HG03558 (cell line): ENCODE measurements at regions not wholly inside any gene's neighbourhood (a gene's known extent, or its start where the extent isn't known, plus 50 kb on each side); places are given as distances from the start of the nearest gene placed in this dataset.

Experiments used
- ATAC-seq: cut with Tn5 transposase; IDR thresholded peaks from one replicate; pipeline ENCODE4 v1.9.1; 2021; ENCODE audit warnings: moderate number of reproducible peaks; ENCODE audit not compliant: unreplicated experiment; ENCODE audit errors: extremely low read depth

DNA sequence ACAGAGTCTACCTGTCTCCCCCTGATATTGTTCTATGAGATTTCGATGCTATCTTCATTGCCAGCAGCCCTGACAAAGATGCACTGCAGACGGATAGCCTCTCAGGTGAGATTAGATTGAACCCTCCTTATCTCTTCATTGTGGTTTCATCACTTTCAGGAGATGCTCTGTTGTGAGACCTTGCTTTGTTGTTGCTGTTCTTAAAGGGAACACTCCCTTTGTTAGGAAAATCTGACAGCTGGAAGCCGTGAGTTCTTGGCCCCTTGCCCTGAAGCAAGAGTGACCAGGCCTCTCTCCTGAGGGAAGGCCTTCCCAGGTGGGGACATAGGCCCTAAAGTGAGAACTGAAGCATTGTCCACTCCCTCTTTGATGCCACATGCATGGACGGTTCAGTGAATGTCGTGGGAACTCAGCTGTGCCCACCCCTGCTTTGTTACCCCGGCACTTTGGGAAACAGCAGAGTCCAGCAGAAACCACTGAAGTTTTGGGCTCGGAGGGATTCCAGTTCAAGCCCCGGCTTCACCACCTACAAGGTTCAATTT, 976.1 kb downstream of the TBC1D22A start:
- no peak for ATAC-seq

DNA sequence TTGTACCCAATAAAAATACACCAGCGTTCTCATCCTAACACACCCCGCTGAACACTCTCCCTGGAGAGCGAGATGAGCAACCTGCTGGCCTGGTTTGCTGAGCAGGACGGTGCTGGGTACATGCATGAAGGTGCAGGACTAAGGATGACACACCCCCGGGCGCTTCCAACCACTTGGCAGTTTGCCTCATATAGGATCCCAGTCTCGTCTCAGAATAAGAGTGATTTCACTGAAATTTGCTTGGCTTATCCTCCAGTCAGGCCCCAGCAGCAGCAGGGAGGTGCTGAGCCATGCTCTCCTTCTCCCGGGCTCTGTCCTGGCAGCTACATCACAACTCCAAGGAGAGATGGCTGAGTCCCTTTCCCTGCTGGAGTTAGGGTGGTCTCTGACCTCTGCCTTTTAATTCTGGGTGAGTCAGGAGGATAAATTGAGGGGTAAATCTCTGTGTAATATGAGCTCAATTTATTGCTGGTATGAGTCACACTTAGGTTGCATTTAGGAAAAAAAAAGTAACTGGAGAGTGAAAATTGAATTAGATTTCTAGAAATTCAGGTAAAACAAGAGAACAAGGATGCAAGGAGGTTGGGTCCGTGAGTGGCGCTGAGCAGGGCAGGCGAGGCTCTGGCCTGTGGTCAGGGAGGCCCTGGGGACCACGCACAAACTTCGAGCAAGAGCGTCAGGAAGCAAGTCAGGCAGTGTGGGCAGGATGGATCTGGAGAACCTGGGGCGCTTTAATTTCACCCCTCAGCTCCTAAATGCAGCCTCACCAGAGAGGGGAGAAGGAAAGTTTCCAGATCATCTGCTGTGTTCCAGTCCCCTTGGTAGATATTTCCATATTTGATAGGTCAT, 974.0 kb downstream of the TBC1D22A start:
- ATAC-seq = no peak

DNA sequence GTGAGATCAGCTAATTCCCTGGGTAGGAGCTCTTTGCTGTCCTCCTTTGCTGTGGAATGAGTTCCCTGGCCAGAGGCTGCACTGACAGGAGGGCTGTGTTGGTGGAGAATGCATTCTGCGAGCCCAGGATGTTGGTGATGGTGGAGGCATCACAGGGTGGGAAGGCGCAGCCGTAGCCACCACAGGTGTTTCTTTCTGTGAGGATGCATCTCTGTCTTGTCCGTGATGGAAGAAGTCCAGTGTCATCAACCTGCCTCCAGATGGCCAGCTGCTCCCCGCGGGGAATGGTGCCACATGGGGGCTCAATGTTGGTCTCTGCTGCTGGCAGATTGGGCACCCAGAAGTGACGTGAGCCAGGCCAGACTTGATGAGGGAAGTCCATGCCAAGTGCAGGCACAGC, 972.1 kb downstream of the TBC1D22A start:
- no peak for ATAC-seq

DNA sequence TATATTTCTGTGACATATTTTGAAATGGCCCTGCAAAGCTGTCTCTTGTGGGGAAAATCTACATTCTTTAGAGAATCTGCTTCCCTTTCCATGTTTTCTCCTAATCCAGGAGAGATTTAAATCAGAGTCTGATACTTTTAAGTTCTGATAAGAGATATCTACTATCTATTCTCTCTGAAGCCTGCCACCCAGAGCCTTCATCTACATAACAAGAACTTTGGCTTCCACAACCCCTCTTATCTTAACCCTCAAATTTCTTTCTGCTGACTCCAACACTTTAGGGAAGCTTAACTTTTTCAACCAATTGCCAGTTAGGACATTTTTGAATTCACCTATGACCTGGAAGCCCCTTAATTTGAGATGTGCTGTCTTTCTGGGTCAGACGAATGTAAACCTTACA, 965.2 kb downstream of the TBC1D22A start:
- ATAC-seq = no peak

DNA sequence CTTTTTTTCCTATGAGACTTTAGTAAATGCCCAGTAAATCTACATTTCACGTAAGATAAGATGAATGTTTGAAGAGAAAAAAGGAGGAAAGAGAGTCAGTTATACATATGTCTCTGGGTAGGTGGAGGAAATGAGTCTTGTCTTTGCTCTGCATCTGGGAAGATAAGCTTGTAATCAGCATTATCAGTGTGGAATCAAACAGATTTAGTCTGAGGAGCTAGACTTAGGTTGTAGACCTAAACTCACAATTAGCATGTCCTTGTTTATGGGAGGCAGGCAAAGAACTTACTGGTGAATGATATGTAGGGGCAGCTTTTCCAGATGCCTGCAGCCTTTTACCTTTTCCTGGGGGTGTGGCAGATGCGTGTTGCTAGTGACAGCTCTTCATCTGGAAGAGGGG, 962.3 kb downstream of the TBC1D22A start:
- no peak for ATAC-seq

DNA sequence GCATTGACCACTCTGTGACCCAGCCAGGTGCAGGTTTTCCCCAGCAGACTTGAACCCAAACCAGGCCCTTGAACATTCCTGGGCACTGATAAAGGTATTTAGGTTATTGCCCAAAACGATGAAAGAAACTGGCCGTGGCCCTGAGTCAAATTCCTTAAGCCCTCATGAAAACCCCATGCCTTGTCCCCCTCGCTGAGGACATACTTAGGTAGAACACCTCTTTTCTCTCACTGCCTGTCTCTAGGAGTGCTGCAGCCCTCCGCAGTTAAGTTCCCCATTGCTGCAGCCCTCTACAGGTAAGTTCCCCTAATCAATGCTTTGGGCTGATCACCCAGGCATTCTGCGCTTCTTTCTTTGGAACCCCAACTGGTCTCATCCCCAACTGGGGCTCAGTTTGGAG, 961.6 kb downstream of the TBC1D22A start:
- no peak for ATAC-seq

DNA sequence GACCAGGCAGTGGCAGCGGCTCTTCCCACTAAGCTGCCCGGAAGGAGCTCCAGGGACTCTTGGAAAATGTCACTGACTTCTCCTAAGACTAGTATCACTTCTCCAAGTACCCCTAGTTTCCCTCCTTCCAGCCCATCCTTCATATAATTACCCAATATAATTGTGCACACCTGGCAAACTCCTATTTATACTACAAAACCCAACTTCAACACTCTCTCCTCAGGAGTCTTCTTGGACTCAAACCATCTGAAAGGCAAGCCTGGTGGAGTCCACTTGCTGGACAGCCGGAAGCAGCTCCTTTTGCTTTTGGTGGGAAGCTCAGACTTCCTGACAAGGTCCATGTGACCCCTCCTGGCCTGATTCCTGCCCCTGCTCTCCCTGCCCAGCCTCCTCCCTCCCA, 955.9 kb downstream of the TBC1D22A start:
- no peak for ATAC-seq

DNA sequence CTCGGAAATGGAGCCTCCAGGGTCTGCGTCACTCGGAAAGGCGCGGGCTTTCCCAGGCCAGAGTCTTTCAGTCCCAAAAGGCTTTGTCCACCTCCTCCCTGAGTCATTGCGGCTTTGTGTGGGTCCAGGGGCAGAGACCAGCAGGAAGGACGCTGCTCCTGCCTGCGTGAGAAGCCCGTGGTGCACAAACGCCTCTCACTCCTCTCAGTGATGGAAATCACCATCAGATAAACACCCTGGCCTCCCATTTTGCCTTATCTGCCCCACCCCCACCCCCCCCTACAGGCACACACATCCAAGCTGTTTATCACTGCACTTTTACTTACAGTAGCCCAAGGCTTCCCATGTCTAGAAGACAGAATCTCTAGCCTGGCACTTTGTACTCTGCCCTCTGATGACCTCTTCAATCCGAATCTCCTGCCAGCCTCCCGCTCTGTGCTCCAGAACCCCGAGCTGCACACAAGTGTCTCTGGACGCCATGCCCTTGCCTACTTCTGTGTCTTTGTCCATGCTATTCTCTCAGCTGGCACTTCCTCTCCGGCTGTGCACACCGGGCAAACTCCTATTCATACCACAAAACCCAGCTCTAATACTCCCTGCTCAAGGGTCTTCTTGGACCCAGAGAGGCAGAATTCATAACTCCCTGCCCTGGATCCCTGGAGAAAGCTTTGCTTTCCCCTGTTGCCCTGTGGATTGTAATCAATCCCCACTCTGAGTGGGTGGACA, 954.6 kb downstream of the TBC1D22A start:
- ATAC-seq = no peak

DNA sequence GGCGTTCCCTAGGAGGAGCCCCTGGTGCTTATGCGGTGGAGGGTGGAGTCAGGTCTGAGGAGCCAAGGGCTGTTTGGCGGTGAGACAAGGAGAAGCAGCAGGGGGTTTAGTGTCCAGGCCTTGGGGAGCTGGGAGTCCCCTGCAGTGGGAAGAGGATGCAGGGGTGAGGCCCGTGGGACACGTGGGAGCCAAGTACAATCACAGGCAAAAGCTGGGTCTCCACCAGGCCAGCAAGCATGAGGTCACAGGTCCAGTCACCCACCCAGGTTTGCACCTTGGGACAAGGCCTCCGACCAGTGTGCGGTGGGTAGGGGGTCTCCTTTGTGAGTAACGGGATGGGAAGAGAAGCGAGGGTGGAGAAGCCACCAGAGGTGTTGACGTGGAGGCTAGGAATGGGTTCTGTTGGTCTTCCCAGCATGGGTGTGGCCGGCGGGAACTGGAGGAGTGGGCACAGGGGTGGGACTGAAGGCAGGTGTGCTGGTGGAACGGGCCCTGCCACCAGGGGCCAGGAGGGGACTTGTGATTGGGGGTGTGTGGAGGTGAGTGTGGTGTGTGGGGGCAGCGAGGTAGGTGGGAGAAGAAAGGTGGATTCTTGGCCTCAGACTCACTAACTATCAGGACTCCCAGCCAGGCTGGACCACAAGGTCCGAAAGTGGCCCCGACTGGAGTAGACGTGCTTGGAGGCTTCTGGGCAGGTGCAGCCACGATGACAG, 953.6 kb downstream of the TBC1D22A start:
- no peak for ATAC-seq

DNA sequence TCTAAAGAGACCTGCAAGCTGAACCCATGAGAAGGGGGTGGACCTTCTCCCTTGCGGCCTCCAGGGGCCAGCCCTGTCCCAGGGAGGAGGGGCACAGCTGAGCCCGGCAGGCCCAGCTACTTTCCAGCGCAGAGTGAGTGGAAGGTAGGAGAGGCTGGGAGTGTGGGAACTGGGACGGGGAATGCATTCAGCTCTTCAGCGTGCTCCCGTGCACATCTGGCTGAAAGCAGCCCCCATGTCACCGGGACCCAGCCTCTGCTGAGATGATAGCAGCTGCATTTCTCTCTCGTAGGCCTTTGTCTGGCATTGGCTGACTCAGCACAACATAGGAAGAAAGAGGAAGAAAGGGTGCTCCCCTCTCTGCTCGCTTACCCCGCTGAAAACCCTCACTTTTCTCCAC, 951.5 kb downstream of the TBC1D22A start:
- ATAC-seq = no peak

DNA sequence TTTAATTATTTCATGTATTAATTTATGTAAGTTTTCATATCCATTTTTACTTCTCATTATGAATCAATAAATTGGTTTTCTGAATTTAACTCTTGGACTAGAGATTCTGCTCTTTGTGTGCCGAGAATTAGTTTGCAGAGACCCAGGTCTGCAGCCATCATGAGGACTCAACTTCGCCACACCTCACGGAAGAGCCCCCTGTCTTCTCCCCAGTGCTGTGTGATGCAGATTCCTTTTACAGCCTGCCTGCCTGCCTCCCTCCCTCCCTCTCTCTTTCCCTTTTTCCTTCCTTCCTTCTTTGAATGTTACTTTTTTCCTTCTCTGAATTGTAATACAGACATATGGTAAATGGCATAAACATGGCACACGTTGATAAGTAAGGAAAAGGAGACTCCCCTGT, 947.7 kb downstream of the TBC1D22A start:
- no peak for ATAC-seq

DNA sequence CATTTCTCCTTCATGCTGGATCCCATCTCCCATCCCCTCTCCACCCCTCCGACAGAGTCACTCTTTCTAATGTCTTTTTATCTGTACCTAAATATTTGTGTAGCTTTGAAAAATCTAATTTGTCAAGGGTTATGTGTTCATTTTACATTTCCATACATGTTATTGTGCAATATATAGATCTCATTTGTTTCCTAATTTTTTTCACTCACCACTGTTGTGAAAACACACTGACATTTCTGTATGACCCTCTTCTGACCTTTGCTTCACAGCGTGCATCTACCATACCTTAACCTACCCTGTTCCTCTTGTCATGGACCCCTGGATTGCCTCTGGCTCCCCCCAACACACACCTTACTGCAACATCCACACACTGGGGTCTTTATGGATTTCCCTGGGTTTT, 942.9 kb downstream of the TBC1D22A start:
- no peak for ATAC-seq

DNA sequence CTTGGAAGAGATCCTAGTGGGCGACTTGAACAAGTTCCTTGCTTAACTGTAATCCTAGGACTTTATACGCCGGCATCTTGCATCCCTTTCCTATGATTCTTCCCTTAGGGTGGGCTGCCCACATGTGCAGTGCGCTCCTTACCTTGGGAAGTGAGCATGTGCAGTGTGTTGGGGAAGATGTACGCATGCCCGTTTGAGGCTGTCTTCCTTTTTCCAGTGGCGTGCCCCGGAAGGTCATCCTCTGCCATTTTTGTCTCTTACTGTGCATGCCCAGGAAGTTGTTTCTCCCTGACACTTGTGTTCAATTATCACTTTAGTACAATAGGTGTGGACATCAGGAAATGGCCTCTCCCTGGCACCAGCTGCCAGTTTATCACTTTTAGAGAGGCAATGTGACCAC, 936.5 kb downstream of the TBC1D22A start:
- ATAC-seq = no peak

DNA sequence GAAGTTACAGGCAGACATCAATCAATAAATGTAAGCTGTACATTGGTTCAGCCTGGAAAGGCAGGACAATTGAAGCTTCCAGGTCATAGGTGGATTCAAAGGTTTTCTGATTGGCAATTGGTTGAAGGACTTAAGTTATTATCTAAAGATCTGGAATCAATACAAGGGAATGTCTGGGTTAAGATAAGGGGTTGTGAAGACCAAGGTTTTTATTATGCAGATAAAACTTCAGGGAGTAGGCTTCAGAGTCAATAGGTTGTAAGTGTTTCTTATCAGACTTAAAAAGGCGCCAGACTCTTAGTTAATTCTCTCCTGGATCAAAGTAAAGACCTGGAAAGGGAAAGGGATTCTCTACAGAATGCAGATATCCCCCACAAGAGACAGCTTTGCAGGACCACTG, 935.4 kb downstream of the TBC1D22A start:
- no peak for ATAC-seq

DNA sequence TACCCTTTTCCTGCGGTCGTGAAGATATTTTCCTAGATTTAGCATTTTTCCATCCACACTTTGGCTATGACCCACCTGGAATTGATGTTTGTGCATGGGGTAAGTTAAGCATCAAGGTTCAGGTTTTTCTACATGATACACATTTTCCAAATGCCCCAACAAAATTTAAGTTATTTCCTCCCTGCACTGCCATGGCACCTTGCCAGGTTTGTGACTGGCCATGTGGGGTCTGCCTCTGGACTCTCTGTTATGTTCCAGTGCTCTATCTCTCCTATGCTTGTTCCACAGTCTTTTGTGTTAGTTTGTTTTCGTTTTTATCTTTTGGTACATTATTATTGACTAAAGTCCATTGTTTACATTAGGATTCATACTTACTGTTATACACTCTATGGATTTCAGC, 934.3 kb downstream of the TBC1D22A start:
- ATAC-seq = no peak

DNA sequence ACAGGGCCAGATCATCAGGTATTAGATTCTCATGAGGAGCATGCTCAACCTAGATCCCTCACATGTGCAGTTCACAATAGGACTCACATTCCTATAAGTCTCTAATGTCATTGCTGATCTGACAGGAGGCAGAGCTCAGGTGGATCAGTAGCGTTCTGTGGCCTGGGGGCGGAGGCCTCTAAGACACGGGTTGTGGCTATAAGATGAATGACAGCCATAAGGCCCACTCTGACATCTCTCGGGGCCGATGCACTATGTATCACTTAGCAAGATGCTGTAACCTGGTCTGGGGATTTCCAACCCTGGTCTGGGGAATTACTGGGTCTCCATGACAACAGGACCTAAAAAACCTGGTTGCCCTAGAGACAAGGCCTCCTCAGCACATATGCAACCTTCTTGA, 932.7 kb downstream of the TBC1D22A start:
- ATAC-seq = no peak

DNA sequence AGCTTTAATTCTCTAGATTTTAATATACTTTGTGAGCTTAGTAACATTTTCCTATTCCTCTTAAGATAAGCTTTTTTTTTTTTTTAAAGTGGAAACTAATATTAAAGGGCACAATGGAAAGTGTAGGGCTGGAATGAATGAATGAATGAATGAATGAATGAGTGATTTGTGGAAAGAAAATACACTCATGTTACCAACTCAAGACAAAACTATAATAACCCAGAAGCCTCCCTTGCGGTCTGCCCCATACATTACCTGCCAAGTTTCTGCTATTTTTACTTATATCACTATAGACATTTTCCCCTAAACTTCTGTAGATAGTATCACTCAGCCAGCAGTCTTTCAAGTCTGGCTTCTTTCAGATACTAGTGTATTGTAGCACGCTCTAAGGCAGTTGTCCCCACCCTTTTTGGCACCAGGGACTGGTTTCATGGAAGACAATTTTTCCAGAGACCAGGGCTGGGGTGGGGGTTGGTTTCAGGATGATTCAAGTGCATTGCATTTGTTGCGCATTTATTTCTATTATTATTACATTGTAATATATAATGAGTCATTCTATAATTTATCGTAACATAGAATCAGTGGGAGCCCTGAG, 932.2 kb downstream of the TBC1D22A start:
- no peak for ATAC-seq

DNA sequence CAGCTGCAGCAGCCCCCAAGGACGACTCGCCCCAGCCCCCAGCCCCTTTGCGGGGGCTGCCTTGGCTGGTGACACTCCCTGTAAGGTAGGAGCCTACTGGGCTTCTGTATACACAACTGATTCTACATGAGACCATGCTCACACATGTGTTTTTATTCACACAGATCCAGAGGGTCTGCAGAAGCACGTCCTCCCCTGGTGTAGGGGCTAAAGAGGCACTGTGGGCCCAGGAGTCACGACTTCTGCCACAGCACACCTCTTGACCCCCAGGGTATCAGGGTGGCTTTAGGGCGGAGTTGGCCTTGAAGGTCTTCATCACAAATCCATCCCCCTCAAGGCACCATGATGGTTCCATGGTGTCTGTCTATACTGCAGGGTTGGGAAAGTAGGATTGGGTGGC, 931.2 kb downstream of the TBC1D22A start:
- no peak for ATAC-seq

DNA sequence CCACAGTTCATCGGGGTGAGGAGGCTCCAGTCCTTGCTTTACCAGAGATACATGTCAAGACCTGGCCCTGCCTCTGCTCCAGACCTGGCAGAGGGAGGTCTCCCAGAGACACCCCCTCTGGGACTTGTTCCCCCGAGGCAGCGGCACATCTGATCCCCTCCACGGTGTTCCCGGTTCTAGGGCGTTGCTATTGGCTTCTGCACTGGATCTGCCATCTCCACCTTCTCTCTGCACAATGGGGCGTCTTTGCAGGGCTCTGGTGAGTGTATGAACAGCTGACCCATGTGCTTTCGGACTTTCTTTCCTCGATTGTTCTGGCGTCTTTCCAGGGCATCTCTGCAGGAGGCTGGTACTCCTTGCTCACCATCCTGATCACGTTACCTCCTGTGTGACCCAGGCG, 930.4 kb downstream of the TBC1D22A start:
- ATAC-seq = no peak

DNA sequence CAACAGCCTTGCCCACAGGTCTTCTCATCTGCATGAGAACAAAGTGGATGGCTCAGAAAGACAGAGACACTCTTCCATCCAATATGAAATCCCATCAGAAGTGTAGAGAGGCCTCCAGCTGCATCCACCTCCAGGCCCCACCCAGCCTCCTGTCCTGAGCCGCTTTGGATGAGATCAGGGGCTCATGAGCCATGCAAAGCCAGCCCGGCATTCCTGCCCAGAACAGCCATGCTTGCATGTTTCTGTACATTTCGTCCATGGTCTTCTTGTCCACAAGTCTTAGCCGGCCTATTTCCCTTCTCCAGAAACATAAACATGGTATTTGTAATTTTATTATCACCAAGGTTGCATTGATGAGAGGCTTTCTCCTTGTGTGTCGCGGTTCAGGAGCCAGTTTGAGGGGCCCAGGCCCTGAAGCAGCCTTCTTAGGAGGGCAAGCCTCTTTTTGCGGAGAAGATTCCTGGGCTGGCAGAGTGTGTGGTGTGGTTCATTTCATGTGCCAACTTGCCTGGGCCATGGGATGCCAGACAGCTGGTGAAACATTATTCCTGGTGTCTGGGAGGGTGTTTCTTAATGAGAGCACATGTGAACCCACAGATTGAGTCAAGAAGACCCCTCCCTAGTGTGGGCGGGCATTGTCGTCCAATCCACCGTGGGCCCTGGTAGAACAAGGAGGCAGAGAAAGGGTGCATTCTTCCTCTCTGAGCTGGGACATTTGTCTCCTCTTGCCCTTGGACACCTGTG, 928.9 kb downstream of the TBC1D22A start:
- ATAC-seq = no peak
